Hepatocyte (in vitro differentiated cells): ENCODE measurements at regions not wholly inside any gene's neighbourhood (a gene's known extent, or its start where the extent isn't known, plus 50 kb on each side); places are given as distances from the start of the nearest gene placed in this dataset.
A peak's percentile ranks its signal among the peaks of the same experiment; 100 is the strongest.

Experiments
- DNase-seq: peaks from one replicate; pipeline ENCODE4 v3.0.0-alpha.2; 2016; ENCODE audit warnings: low spot score
- H2AFZ ChIP-seq: fragments of 200-600 bp; sonication (generic); 2 replicates; pipeline ENCODE4 v1.6.0; 2016; ENCODE audit warnings: antibody characterized with exemption, mild to moderate bottlenecking
- H3K27ac ChIP-seq: fragments of 200-600 bp; sonication (generic); 2 replicates; pipeline ENCODE4 v1.5.1; 2016; ENCODE audit warnings: mild to moderate bottlenecking
- H3K27me3 ChIP-seq: fragments of 200-600 bp; sonication (generic); 2 replicates; pipeline ENCODE4 v1.6.1; 2016
- H3K36me3 ChIP-seq: fragments of 200-600 bp; sonication (generic); replicated peaks from 2 replicates; pipeline ENCODE4 v1.5.1; 2016; ENCODE audit warnings: low read depth; ENCODE audit not compliant: insufficient read depth
- H3K4me1 ChIP-seq: fragments of 200-600 bp; sonication (generic); 2 replicates; pipeline ENCODE4 v1.5.1; 2016; ENCODE audit warnings: mild to moderate bottlenecking, moderate library complexity; ENCODE audit not compliant: insufficient read depth
- H3K4me2 ChIP-seq: fragments of 200-600 bp; sonication (generic); 2 replicates; pipeline ENCODE4 v1.6.0; 2016
- H3K4me3 ChIP-seq: fragments of 200-600 bp; sonication (generic); 2 replicates; pipeline ENCODE4 v1.5.1; 2016; ENCODE audit warnings: mild to moderate bottlenecking
- H3K79me2 ChIP-seq: fragments of 200-600 bp; sonication (generic); 2 replicates; pipeline ENCODE4 v1.6.0; 2017; ENCODE audit warnings: mild to moderate bottlenecking
- H3K9me2 ChIP-seq: fragments of 200-600 bp; sonication (generic); replicated peaks from 2 replicates; pipeline ENCODE4 v1.6.0; 2017; ENCODE audit warnings: mild to moderate bottlenecking; ENCODE audit not compliant: insufficient read depth
- H3K9me3 ChIP-seq: fragments of 200-600 bp; sonication (generic); 2 replicates; pipeline ENCODE4 v1.5.1; 2016; ENCODE audit warnings: low read depth, mild to moderate bottlenecking
- H4K20me1 ChIP-seq: fragments of 200-600 bp; sonication (generic); 2 replicates; pipeline ENCODE4 v1.6.0; 2016; ENCODE audit warnings: mild to moderate bottlenecking; ENCODE audit not compliant: insufficient read depth, poor library complexity, severe bottlenecking
- EZH2 ChIP-seq: fragments of 200-600 bp; sonication (generic); IDR thresholded peaks from 2 replicates; pipeline ENCODE4 v1.6.1; 2016; ENCODE audit warnings: antibody characterized with exemption, mild to moderate bottlenecking, borderline replicate concordance
- EZH2phosphoT487 ChIP-seq: fragments of 200-600 bp; sonication (generic); IDR thresholded peaks from one replicate; pipeline ENCODE4 v1.6.1; 2018; ENCODE audit warnings: antibody characterized with exemption, mild to moderate bottlenecking, low read depth, moderate library complexity; ENCODE audit not compliant: unreplicated experiment, severe bottlenecking
- WGBS: methylation state at CpG from one replicate; pipeline ENCODE4 v1.1.6; 2016; ENCODE audit warnings: low lambda C conversion rate; ENCODE audit errors: missing lambda C conversion rate; 5-methylcytosine and 5-hydroxymethylcytosine counted together
- TF ChIP-seq, protein P1 (sequence below): fragments of 200-600 bp; sonication (generic); IDR thresholded peaks from 2 replicates; pipeline ENCODE4 v1.5.1; 2016; ENCODE audit warnings: antibody characterized with exemption, mild to moderate bottlenecking; ENCODE audit not compliant: poor library complexity

DNA sequence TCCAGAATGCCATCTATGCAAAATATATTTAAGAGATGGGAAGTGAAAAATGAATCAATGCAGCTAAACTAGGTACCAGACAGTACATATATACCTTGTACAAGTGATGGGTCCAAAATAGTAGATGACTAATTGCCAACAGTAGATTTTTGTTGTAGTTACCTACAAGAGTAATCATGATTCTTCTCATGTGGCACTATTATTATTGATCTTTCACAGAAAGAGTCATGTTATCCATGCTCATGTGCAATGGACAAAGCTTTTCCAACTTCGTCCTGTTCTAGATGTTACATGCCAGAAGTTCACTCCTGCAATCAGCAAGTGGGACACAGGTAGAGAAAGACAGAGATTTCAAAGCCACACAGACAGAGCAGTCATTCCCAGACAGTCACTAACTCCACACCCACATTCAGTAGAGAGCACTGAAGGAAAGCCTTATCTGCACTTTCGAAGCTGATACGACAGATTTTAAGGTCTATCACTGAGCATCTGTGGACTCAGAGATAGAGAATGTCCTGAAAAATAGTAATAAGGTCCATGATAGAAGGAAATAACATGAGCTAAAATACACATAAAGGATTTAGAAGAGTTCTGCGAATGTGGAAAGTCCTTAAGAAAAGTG is 101.6 kb upstream of the ITPRID2 start:
- Histone ChIP-seq H3K27me3 (no peaks in the 10 kb centered on the region), H3K4me3 (no peak overlapping the region), H3K9me3 (no peaks in the 10 kb centered on the region), H3K27ac (peak overlapping the region; percentile 83), H3K4me1 (peaks cover 29% of the 10 kb centered on the region), H4K20me1 (no peaks in the 10 kb centered on the region), H2AFZ (no peak overlapping the region), H3K79me2 (no peaks in the 10 kb centered on the region), H3K36me3 (no peaks in the 10 kb centered on the region), H3K4me2 (peak overlapping the region; percentile 45), H3K9me2 (no peaks in the 10 kb centered on the region)
- WGBS = 63% methylated on average over 4 of the region's 4 CpGs
- TF ChIP-seq EZH2 (no peak), EZH2phosphoT487 (no peak)
- TF ChIP-seq, protein P1, sequence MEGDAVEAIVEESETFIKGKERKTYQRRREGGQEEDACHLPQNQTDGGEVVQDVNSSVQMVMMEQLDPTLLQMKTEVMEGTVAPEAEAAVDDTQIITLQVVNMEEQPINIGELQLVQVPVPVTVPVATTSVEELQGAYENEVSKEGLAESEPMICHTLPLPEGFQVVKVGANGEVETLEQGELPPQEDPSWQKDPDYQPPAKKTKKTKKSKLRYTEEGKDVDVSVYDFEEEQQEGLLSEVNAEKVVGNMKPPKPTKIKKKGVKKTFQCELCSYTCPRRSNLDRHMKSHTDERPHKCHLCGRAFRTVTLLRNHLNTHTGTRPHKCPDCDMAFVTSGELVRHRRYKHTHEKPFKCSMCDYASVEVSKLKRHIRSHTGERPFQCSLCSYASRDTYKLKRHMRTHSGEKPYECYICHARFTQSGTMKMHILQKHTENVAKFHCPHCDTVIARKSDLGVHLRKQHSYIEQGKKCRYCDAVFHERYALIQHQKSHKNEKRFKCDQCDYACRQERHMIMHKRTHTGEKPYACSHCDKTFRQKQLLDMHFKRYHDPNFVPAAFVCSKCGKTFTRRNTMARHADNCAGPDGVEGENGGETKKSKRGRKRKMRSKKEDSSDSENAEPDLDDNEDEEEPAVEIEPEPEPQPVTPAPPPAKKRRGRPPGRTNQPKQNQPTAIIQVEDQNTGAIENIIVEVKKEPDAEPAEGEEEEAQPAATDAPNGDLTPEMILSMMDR = no peak
- DNase-seq = no peak

DNA sequence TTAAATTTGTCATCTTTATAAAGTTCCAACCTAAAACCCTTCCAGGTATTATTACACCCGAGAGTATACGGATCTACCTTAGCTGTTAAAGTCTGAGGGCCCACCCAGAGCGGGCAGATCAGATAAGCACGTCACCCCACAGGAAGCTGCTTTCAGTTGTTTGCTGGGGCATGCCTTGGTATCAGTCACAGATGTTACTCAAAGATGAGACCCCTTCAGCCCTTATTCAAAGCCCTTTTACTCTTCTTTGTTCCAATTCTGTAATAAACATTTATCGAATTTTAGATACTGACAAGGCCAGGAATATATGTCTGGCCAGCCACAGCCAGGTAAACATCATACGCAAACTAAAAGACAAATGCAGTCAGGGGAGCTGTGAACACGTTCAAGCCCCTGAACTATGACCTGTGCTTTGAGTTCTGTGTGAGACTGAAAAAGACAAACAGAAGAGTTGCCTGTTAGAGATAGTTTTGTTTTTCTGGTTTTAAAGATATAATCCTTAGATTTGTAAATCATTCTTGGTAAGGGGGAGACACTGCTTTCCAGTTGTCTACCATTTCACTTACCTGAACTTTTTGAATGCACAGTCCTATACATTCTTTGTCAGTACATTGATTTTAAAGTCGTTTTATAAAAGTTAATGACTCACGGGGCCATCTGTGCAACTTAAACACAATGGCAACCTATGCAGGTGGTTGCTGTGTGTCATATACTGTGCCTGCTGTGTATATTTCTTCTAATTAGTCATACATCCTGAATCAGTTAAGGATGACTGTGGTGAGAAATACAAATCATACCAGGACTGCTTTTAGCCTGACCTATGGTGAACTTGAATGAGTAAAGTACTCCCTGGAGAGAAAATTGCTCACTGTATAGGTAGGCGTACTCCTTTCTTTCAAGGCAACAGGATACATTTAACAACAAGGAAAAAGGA is 100.5 kb upstream of the ITPRID2 start:
- Histone ChIP-seq H3K9me3 (no peaks in the 10 kb centered on the region), H3K4me2 (peak overlapping the region; percentile 45), H2AFZ (peak overlapping the region; percentile 3), H3K36me3 (no peaks in the 10 kb centered on the region), H3K79me2 (no peaks in the 10 kb centered on the region), H3K4me3 (no peak overlapping the region), H3K27me3 (no peaks in the 10 kb centered on the region), H3K9me2 (no peaks in the 10 kb centered on the region), H3K27ac (peak overlapping the region; percentile 83), H3K4me1 (peaks cover 20% of the 10 kb centered on the region), H4K20me1 (no peaks in the 10 kb centered on the region)
- TF ChIP-seq, protein P1 = no peak
- no peak for TF ChIP-seq EZH2phosphoT487
- TF ChIP-seq EZH2 = no peak
- WGBS = 42% methylated on average over 10 of the region's 10 CpGs
- peak; percentile 42 for DNase-seq

DNA sequence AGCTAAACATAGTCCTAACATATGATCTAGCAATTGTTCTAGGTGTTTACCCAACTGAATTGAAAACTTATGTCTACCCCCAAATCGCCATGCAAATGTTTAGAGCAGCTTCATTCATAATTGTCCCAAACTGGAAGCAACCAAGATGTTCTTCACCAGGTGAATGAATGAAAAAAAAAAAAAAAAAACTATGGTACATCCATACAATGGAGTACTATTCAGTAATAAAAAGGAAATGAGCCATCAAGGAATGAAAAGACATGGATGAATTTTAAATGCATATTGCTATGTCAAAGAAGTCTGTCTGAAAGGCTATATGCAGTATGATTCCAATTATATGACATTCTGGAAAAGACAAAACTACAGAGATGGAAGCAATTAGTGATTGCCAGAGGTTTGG is 98.6 kb upstream of the ITPRID2 start:
- Histone ChIP-seq H3K27me3 (no peaks in the 10 kb centered on the region), H3K4me2 (no peak overlapping the region), H3K79me2 (no peaks in the 10 kb centered on the region), H2AFZ (no peak overlapping the region), H4K20me1 (no peaks in the 10 kb centered on the region), H3K36me3 (no peaks in the 10 kb centered on the region), H3K9me2 (no peaks in the 10 kb centered on the region), H3K4me1 (peaks cover 14% of the 10 kb centered on the region), H3K27ac (no peak overlapping the region), H3K9me3 (no peaks in the 10 kb centered on the region), H3K4me3 (no peak overlapping the region)
- no peak for DNase-seq
- TF ChIP-seq EZH2 = no peak
- TF ChIP-seq, protein P1 = no peak
- no peak for TF ChIP-seq EZH2phosphoT487
- WGBS = 100% methylated on average over 1 of the region's 1 CpG
